ENCODE measurements at regions not wholly inside any gene's neighbourhood (a gene's known extent, or its start where the extent isn't known, plus 50 kb on each side); places are given as distances from the start of the nearest gene placed in this dataset.

GRCh38 chr2:157180359-157180758 is 77.1 kb upstream of the GALNT5 start:
- Histone ChIP-seq H3K9me3 (ENCODE audit: low read depth, low read length) (no peaks in the 10 kb centered on the region), H3K27ac (no peak overlapping the region), H3K36me3 (ENCODE audit: insufficient read depth, low read length) (no peaks in the 10 kb centered on the region), H3K9ac (ENCODE audit: insufficient read length) (no peak overlapping the region), H3K4me3 (no peak overlapping the region)
- DNase-seq (ENCODE audit: low read depth, low spot score): no peak
- TF ChIP-seq FOXP2 (optimal IDR thresholded peaks at IDR 0.05; ENCODE audit: control extremely low read depth, extremely low read length, insufficient read depth) (no peak), POLR2AphosphoS5 (IDR thresholded peaks at IDR 0.05; ENCODE audit: borderline replicate concordance, low read depth, low read length) (no peak), EZH2 (IDR thresholded peaks at IDR 0.05) (no peak)

GRCh38 chr2:157181234-157181633 is 76.3 kb upstream of the GALNT5 start:
- H3K36me3 ChIP-seq (ENCODE audit: insufficient read depth, low read length): no peaks in the 10 kb centered on the region
- TF ChIP-seq POLR2AphosphoS5 (IDR thresholded peaks at IDR 0.05; ENCODE audit: borderline replicate concordance, low read depth, low read length): no peak
- no peak for TF ChIP-seq EZH2 (IDR thresholded peaks at IDR 0.05)
- no peak for TF ChIP-seq FOXP2 (optimal IDR thresholded peaks at IDR 0.05; ENCODE audit: control extremely low read depth, extremely low read length, insufficient read depth)
- no peaks in the 10 kb centered on the region for H3K9me3 ChIP-seq (ENCODE audit: low read depth, low read length)
- H3K4me3 ChIP-seq: no peak overlapping the region
- no peak for DNase-seq (ENCODE audit: low read depth, low spot score)
- H3K9ac ChIP-seq (ENCODE audit: insufficient read length): no peak overlapping the region
- H3K27ac ChIP-seq: no peak overlapping the region

- Histone ChIP-seq H3K9me3 (ENCODE audit: low read depth, low read length) (no peaks in the 10 kb centered on the region), H3K36me3 (ENCODE audit: insufficient read depth, low read length) (no peaks in the 10 kb centered on the region), H3K27ac (no peak overlapping the region), H3K9ac (ENCODE audit: insufficient read length) (no peak overlapping the region), H3K4me3 (no peak overlapping the region)
- DNase-seq (ENCODE audit: low read depth, low spot score): no peak
- no peak for TF ChIP-seq POLR2AphosphoS5 (IDR thresholded peaks at IDR 0.05; ENCODE audit: borderline replicate concordance, low read depth, low read length)
These were observed 75.2 kb upstream of the GALNT5 start for GRCh38 chr2:157182204-157182709.

- TF ChIP-seq EZH2 (IDR thresholded peaks at IDR 0.05): no peak
- TF ChIP-seq POLR2AphosphoS5 (IDR thresholded peaks at IDR 0.05; ENCODE audit: borderline replicate concordance, low read depth, low read length): no peak
- TF ChIP-seq FOXP2 (optimal IDR thresholded peaks at IDR 0.05; ENCODE audit: control extremely low read depth, extremely low read length, insufficient read depth): no peak
These were observed 74.6 kb upstream of the GALNT5 start for GRCh38 chr2:157182834-157183396.

GRCh38 chr2:157184161-157184895 is 73.2 kb upstream of the GALNT5 start:
- TF ChIP-seq FOXP2 (optimal IDR thresholded peaks at IDR 0.05; ENCODE audit: control extremely low read depth, extremely low read length, insufficient read depth) (no peak), POLR2AphosphoS5 (IDR thresholded peaks at IDR 0.05; ENCODE audit: borderline replicate concordance, low read depth, low read length) (no peak), EZH2 (IDR thresholded peaks at IDR 0.05) (no peak)
- DNase-seq (ENCODE audit: low read depth, low spot score): no peak
- Histone ChIP-seq H3K27ac (no peak overlapping the region), H3K4me3 (no peak overlapping the region), H3K9me3 (ENCODE audit: low read depth, low read length) (no peaks in the 10 kb centered on the region), H3K9ac (ENCODE audit: insufficient read length) (no peak overlapping the region), H3K36me3 (ENCODE audit: insufficient read depth, low read length) (no peaks in the 10 kb centered on the region)

More at GRCh38 chr2:157182834-157183396, 74.6 kb upstream of the GALNT5 start:
- H3K4me3 ChIP-seq: no peak overlapping the region
- no peaks in the 10 kb centered on the region for H3K36me3 ChIP-seq (ENCODE audit: insufficient read depth, low read length)
- no peak for DNase-seq (ENCODE audit: low read depth, low spot score)
- H3K27ac ChIP-seq: no peak overlapping the region
- no peaks in the 10 kb centered on the region for H3K9me3 ChIP-seq (ENCODE audit: low read depth, low read length)
- no peak overlapping the region for H3K9ac ChIP-seq (ENCODE audit: insufficient read length)

GRCh38 chr2:157185476-157186227 is 71.9 kb upstream of the GALNT5 start:
- TF ChIP-seq EZH2 (IDR thresholded peaks at IDR 0.05): no peak
- no peak for TF ChIP-seq POLR2AphosphoS5 (IDR thresholded peaks at IDR 0.05; ENCODE audit: borderline replicate concordance, low read depth, low read length)
- no peak for TF ChIP-seq FOXP2 (optimal IDR thresholded peaks at IDR 0.05; ENCODE audit: control extremely low read depth, extremely low read length, insufficient read depth)
- no peaks in the 10 kb centered on the region for H3K9me3 ChIP-seq (ENCODE audit: low read depth, low read length)
- no peak overlapping the region for H3K27ac ChIP-seq
- no peak overlapping the region for H3K9ac ChIP-seq (ENCODE audit: insufficient read length)
- no peak for DNase-seq (ENCODE audit: low read depth, low spot score)
- H3K36me3 ChIP-seq (ENCODE audit: insufficient read depth, low read length): no peaks in the 10 kb centered on the region
- H3K4me3 ChIP-seq: no peak overlapping the region

GRCh38 chr2:157190151-157190550 is 67.4 kb upstream of the GALNT5 start:
- no peak for DNase-seq (ENCODE audit: low read depth, low spot score)
- no peak for TF ChIP-seq FOXP2 (optimal IDR thresholded peaks at IDR 0.05; ENCODE audit: control extremely low read depth, extremely low read length, insufficient read depth)
- no peak for TF ChIP-seq POLR2AphosphoS5 (IDR thresholded peaks at IDR 0.05; ENCODE audit: borderline replicate concordance, low read depth, low read length)
- TF ChIP-seq EZH2 (IDR thresholded peaks at IDR 0.05): no peak
- no peak overlapping the region for H3K27ac ChIP-seq

GRCh38 chr2:157191186-157191585 is 66.3 kb upstream of the GALNT5 start:
- Histone ChIP-seq H3K27ac (no peak overlapping the region), H3K9ac (ENCODE audit: insufficient read length) (no peak overlapping the region), H3K36me3 (ENCODE audit: insufficient read depth, low read length) (no peaks in the 10 kb centered on the region), H3K9me3 (ENCODE audit: low read depth, low read length) (no peaks in the 10 kb centered on the region), H3K4me3 (no peak overlapping the region)
- no peak for DNase-seq (ENCODE audit: low read depth, low spot score)
- TF ChIP-seq FOXP2 (optimal IDR thresholded peaks at IDR 0.05; ENCODE audit: control extremely low read depth, extremely low read length, insufficient read depth) (no peak), POLR2AphosphoS5 (IDR thresholded peaks at IDR 0.05; ENCODE audit: borderline replicate concordance, low read depth, low read length) (no peak), EZH2 (IDR thresholded peaks at IDR 0.05) (no peak)

More at GRCh38 chr2:157190151-157190550, 67.4 kb upstream of the GALNT5 start:
- no peak overlapping the region for H3K9ac ChIP-seq (ENCODE audit: insufficient read length)
- no peaks in the 10 kb centered on the region for H3K9me3 ChIP-seq (ENCODE audit: low read depth, low read length)
- no peaks in the 10 kb centered on the region for H3K36me3 ChIP-seq (ENCODE audit: insufficient read depth, low read length)
- no peak overlapping the region for H3K4me3 ChIP-seq

Data from SK-N-MC (cell line).